ENCODE measurements at regions not wholly inside any gene's neighbourhood (a gene's known extent, or its start where the extent isn't known, plus 50 kb on each side); places are given as distances from the start of the nearest gene placed in this dataset.
"Not testable (repeated sequence)": the region's sequence is repeated elsewhere in the genome, so short reads cannot be mapped to it uniquely, and the experiment has no call there.

DNA sequence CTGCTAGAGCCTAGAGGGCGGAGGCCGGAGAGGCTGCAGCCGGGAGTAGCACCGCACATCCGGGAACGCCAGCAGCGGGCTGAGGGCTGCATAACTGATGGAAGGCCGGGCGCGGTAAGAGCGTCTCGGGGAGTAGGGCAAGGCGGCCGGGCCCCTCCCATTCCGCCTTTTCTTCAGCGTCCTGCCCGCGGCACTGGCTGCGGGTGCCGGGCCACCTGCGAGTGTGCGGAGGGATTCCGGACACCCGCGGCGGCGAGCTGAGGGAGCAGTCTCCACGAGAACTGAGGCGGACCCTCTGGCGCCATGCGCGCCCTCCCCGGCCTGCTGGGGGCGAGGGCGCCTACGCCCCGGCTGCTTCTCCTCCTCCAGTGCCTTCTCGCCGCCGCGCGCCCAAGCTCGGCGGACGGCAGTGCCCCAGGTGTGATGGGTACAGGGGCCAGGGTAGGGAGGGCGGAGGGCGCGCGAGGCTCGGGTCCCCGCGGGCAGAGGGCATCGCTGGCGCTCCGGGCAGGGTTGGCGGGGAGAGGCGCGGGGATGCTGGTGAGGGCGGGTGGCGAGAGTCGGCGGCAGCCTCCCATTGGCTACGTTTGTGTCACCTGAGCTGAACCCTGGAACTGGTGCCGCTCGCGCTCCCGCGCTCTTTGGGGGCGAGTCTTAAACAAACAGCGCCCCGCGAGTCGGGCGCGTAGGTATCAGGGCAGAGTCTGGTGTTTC is 334.4 kb downstream of the SRGAP2C start:
- peak; percentile 66 to 67 for DNase-seq

DNA sequence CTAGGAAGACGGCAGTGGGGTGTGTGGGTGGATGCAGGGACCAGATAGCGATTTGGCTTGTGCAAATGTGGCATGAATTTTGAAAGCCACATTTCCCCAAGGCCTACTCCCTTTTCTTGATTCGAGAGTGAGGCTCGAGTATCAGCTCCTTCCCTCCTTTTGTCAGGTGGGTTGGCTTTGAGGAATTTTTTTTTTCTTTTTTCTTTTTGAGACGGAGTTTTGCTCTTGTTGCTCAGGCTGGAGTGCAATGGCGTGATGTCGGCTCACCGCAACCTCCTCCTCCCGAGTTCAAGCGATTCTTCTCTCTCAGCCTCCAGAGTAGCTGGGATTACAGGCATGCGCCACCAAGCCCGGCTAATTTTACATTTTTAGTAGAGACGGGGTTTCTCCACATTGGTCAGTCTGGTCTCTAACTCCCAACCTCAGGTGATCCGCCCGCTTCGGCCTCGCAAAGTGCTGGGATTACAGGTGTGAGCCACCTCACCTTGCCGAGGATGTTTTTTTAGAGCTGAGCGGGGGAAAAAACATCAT is 335.0 kb downstream of the SRGAP2C start:
- DNase-seq = not testable (repeated sequence)

DNA sequence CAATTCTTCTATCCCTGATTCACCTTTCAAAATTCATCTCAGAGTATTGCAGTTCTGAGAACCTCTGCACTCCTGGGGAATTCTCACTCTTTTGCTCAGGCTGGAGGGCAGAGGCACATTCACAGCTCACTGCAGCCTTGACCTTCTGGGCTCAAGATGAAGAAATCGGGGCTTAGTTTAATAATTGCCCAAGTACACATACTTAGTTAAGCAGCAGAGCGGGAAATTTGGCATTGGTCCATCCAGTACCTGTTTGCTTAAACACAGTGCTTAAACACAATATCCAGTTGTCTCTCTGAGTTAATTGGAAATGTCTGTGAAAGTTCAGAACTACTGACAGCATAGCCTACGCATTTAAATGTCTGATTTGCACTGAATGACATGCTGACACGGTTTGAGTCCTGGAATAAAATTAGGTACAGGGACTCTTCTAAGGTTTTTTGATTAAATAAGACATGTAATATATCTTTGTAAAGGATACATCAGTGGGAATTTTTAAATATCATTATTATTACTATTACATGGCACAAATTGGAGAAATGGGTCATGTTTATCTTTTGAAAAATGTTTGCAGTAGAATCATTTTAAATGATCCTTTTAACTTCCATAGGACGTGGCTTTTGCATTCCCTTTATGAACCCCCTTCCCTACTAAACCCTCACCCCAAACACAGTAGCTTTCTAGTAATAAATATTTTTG is 337.4 kb downstream of the SRGAP2C start:
- no peak for DNase-seq

DNA sequence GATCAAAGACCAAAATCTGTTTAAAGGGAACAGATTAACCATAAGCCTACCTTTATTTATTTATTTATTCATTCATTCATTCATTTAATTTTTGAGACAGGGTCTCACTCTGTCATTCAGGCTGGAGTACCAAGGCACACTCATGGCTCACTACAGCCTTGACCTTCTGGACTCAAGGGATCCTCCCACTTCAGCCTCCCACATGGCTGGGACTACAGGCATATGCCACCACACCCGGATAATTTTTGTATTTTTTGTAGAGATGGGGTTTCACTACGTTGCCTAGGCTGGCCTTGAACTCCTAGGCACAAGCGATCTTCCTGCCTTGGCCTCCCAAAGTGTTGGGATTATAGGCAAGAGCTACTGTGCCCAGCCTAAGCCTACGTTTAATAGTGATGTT is 338.3 kb downstream of the SRGAP2C start:
- DNase-seq = not testable (repeated sequence)

DNA sequence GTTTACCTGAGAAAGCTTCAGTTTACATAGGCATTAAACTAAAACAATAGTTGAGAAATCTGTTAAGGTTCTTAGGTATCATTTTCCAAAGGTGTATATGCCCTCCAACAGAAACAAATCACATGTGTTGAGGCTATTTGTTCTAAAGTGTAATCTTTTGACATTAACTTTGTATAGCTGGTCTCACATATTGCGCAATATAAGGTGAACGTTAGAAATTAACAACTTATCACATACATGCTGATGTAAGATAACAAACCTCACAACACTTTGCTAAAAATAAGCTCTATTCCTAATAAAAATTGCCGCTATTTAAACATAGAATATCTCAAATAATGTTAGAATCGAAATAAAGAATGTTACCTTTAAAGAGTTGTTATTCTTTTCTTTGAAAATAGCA is 340.6 kb downstream of the SRGAP2C start:
- DNase-seq = no peak

DNA sequence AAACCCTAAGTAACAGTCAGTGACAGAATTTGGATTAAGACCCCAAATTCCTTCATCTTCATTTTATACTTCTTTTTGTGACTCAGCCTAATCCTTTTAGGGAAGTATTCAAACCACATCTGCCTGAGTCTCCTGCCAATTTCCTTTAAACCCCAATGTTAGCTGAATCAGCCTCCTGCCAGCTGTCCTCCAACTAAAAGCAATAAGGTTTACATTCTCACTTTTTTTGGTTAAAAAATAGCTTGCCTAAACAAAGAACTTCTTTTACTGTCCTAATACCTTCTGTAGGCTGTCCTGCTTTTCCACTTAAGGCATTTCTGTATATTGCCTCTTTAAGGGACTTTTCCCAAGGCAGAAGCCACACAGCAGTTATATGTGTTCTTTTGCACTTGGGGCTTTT is 344.2 kb downstream of the SRGAP2C start:
- not testable (repeated sequence) for DNase-seq

DNA sequence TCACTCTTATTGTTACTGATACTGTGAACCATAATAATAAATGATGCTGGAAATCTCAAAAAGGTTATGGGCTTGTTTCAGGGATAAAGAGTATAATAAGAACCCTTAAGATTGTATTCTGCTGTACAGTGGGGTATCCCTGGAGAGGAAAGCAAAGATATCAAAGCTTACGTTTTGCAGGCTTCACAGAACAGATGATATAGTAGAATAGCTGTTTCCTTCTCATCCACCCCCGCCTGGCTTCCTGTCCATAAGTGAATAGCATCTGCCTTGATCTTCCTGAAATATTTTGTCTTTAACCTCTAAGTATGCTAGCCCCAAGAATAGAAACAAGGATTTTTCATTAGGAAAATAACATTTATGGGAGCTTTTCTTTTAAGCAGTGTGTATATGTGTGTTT is 345.3 kb downstream of the SRGAP2C start:
- not testable (repeated sequence) for DNase-seq

DNA sequence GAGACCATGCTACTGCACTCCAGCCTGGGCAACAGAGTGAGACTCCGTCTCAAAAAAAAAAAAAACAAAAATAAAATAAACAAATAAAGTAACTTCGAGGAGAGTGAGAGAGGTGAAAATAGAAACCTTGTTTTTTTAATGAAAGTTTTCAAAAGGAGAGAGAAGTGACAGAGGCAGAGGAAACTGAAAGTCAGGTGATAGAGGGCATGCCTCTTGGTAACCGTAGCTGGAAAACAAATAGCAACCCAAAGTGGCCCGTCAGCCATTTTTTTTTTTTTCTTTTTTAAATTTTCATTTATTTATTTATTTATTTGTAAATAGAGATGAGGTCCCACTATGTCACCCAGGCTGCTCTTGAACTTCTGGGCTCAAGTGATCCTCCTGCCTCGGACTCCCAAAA is 347.0 kb downstream of the SRGAP2C start:
- not testable (repeated sequence) for DNase-seq

DNA sequence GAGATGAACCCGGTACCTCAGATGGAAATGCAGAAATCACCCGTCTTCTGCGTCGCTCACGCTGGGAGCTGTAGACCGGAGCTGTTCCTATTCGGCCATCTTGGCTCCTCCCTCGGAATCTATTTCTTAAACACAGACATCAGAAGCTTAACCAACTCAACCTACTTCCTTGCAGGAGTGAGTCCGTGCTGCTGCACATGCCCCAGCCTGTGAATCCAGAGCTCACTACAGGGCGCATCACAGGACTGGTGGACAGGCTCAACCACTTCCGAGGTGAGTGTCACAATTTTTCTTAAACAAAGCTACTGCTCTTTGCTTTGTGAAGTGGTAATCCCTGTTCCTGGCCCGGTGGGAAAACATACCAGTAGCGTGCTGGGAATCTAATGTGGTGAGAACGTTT is 353.4 kb downstream of the SRGAP2C start:
- not testable (repeated sequence) for DNase-seq

DNA sequence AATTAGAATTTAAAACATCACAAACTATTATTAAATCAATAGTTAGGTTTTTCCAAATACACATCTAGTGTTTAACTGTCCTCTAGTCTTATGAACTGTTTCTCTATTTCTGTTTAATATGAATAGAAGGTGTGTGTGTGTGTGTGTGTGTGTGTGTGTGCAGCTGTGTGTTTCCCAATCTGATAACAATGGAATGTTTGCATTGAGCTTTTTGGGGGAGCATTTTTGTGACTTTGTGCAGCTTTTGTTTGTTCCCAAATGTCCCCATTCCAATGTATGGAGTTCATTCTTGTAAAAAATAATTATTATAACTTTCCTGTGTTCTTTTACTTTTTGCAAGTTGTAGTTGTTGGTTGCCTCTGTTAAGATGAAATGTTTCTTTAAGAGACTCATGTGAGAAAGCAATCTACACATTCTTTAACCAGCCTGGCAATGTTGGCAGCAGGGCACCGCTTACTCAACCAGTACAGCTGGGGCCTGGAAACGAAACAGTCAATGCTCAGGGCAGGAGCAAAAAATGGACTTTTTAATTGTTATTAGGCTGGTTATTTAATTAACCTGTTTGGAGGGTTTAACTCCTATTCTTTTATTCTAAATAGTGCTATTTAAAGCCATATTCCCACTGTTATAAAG is 354.3 kb downstream of the SRGAP2C start:
- no peak for DNase-seq

DNA sequence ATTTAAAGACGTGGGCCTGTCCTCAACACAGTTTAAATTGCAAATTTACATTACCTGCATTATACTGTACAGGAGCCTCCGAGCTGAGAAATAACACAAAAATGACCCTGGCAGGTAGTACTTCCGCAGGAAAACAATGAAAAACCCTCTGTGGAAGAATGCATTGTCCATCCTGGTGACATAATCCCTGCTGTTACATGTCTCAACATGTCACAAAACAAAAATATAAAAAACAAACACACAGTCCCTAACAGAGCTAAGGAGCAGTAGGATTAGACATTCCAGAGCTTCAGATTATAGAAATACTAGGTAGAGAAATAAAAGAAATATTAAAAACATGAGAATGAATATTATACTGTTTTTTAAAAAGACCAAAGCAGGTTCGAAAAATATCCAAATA is 359.2 kb downstream of the SRGAP2C start:
- not testable (repeated sequence) for DNase-seq

DNA sequence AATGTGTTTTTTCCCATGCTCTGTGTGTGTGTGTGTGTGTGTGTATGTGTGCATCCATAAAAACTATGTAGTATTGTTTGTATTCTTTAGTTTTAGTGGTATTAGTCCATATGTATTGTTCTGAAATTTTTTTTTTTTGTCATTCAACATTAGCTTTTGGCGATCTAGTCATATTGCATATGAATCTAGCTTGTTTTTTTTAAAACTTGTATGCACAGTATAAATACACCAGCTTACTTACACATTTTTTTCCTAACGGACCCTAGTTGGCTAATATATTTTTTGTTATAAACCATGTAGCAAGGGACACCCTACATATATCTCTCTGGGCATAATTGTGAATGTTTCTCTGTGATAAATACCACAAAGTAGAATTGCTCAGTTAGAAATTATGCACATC is 359.7 kb downstream of the SRGAP2C start:
- DNase-seq = no peak

DNA sequence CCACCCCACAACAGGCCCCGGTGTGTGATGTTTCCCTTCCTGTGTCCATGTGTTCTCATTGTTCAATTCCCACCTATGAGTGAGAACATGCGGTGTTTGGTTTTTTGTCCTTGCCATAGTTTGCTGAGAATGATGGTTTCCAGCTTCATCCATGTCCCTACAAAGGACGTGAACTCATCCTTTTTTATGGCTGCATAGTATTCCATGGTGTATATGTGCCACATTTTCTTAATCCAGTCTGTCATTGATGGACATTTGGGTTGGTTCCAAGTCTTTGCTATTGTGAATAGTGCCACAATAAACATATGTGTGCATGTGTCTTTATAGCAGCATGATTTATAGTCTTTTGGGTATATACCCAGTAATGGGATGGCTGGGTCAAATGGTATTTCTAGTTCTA is 361.1 kb downstream of the SRGAP2C start:
- DNase-seq = not testable (repeated sequence)

DNA sequence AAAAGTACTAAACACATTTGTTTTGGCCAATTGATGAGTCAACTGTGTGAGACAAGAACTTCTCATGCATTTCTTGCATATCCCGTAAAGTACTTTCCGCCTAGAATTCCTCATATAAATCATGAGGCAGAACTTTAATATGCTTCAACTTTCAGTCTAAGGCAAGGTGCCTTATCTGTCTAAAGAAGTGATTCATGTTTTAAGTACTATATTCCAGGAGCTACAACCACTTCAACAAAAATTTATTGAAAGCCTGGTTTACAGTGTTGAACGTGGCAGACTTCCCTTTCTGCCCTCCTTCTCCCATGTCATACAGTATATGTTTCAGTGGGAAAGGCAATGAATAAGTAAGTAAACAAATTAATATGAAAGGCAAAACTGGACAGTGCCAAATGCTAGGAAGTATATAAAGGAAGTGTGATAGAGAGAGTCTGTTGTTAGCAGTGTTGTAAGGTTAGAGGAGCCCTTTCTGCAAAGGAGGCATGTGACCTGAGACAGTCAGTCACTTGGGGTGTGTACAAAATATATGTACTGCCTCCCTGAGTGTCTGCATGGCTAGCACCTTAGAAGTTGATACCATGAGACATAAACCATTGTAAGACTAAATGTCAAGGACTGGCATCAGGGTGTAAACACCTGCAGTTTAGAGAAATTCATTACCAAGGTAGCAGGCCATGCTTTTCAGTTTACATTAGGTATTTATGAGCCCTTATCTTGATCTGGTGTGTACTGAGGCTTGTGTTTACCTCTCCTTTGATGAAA is 362.2 kb downstream of the SRGAP2C start:
- DNase-seq = no peak

DNA sequence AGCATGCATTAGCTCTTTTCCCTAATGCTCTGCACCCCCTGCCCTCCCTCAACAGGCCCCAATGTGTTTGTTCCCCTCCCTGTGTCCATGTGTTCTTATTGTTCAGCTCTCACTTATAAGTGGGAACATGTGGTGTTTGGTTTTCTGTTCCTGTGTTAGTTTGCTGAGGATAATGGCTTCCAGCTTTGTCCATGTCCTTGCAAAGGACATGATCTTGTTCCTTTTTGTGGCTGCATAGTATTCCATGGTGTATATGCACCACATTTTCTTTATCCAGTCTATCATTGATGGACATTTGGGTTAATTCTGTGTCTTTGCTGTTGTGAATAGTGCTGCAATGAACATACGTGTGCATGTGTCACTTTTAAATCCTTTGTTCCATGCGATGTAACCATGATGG is 363.0 kb downstream of the SRGAP2C start:
- not testable (repeated sequence) for DNase-seq

DNA sequence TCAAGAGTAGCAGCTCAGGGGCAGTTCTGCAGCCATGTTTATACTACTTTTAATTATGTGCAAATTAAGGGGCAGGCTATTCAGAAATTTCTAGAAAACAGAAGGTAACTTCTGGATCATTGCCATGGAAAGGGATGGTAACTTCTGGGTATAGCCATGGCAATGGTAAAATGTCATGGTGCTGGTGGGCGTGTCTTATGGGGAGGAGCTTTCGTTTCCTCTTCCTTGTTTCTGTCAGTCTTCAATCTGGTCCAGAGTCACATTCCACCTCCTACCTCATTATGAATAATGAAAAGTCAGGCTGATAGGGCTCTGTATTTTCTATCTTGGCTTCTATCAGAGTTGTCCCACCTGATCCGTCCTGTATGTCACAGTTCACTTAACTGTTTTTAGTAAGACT is 366.0 kb downstream of the SRGAP2C start:
- DNase-seq = not testable (repeated sequence)

DNA sequence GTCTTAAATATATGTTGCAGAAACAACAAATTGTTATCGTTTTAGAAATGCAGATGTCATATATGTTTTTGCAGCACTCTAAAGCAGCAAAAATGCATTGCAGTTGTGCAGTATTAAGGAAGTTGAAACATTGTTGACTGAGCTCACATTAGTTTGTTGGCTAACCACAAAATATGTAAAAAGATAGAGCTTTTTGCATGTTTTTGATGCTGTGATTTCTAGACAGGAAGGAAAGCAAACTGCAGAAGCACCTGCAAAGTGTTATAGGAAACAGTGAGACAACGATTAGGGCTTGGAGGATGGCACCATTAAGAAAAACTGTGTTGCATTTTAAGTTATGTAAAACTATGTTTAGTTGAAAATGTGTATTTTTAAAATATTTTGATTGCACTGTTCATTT is 366.7 kb downstream of the SRGAP2C start:
- DNase-seq = not testable (repeated sequence)

DNA sequence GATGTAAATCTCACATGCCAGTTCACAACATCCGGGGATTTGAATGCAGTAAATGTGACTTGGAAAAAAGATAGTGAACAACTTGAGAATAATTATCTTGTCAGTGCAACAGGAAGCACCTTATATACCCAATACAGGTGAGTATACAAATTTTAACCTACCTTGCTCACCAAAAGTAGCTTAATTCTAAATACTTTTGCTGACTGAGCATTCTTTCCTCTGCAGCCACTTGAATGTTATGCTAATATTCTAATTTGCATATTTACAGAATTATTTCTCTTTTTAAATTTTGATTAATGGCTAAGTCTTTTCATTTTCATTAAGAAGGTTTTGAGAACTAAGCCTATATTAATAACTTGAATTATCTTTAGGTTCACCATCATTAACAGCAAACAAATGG is 371.8 kb downstream of the SRGAP2C start:
- DNase-seq = not testable (repeated sequence)

DNA sequence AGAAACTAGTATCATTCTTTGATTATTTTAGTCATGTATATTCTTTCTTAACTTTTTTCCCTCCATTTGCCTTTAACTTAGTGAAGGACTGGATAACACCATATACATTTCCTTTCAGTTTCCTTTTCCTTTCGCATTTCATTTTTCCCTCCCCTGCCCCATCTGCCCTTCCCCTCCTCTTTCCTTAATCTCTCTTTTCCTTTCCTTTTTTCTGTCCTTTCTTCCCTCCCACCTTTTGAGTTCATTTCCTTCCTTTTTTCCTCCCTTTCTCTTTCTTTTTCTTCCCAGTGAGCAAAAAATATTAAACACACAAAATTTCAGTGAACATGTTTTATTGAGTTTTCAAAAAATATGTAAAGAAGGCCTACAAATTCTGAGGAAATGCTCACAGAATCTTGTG is 373.3 kb downstream of the SRGAP2C start:
- not testable (repeated sequence) for DNase-seq

DNA sequence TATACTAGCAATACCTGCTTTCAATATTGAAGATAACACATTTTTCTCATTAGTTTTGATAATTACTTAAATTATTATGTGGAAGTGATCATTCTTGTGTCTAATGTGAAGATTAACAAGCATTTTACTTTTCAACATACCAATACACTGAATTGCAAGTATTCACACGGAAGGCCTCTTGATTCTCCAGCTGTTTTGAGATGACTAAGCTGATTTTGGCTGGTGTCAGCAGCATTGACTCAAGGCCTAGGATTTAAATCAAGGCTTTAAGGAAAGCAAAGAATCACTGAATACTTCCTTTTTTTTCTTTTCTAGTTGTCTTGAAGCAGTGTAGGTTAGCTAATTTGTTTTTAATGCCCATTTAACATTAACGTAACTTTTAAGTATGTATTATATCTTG is 373.7 kb downstream of the SRGAP2C start:
- no peak for DNase-seq

DNA sequence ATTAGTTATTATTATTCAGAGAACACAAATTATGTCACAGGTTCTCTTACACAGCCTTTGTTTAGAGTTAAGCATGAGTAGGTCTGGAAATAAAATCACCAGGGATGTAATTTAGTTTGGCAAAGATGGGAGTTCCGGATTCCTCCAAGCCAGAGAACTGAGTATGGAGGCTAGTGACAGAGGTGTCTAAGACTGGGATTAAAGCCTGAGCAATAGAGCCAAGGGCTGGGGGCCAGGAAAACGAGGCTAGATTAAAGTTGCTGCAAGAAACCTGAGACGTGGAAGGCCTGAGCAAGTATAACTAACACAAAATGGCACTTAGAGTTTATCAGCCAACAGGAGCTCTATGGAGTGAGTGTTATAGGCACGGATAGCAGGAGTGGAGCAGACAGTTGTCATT is 381.6 kb downstream of the SRGAP2C start:
- no peak for DNase-seq

DNA sequence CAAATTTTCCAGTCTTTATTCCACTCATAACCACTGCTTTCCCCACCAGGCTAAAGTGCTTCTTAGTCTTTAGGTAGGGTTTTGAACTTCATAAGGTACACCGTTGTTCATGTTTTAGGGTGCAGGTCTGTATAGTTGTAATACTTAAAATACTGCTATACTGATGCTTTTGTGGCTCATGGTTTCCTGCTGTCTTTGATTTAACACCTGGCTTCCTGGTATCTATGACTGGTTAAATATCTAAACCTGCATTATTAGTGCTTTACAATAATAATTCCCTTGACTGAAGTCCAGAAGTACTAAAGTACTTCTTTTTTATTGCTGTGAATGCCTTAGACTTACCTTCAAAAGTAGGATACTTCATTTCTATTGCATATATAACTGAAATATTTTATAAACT is 384.7 kb downstream of the SRGAP2C start:
- no peak for DNase-seq

DNA sequence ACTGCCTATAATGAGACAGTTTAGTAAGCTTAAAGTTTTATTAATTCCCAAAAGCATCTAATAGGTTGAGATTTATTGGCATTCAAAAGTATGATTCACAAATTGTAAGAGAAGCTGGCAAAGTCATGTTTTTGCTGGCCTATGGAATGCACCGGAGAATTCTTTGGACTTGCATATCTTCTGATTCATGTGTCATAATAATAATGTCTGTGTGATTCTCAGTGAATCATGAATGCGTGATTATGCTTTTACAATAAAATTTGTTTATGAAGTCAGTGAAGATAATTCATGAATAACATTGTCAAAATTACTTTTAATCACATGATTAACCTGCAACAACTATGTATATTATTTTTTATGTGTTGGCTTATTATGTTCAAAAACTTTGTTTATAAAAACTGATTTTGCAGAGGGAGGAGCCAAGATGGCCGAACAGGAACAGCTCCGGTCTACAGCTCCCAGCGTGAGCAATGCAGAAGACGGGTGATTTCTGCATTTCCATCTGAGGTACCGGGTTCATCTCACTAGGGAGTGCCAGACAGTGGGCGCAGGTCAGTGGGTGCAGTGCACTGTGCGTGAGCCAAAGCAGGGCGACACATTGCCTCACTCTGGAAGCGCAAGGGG is 389.2 kb downstream of the SRGAP2C start:
- not testable (repeated sequence) for DNase-seq

All from NCI-H1930 (cell line).